ENCODE measurements at regions not wholly inside any gene's neighbourhood (a gene's known extent, or its start where the extent isn't known, plus 50 kb on each side); places are given as distances from the start of the nearest gene placed in this dataset.

- DNase-seq: no peak
Measured at GRCh38 chr11:112723676-112724495, 237.3 kb upstream of the NCAM1 start.

DNA sequence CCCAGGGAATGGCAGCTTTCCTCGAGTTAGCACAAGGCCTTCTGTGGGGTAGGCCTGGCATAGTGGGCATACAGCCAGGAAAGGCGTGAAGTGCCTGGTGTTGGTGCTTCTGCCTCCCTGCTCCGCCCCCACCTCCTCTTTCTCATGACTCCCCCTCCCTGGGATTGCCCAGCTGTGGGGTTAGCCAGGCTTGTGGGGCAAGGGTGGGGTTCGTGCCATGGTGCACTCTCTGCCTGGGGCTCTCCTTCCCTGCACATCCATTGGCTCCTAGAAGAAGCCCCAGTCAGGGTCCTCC, 236.8 kb upstream of the NCAM1 start:
- no peak for DNase-seq

DNA sequence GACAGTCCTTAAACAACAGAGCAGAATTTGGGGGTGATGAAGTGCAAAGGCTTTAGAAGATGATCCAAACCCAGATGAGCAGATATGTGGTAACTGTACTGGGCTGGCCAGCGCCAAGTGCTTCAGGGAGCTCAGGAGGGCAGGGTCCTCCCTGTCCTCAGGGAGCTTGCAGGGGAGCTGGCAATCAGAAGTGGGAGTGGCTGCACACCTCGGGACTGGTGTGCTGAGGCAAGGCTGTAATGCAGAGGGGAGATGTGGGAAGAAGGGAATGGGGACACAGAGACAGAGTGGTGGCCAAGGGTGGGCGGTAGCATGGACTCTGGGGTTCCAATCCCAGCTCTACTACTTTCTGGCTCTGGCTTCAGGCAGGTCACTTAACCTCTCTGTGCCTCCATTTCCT, 235.6 kb upstream of the NCAM1 start:
- no peak for DNase-seq

- no peak for DNase-seq
Measured at GRCh38 chr11:112727341-112727841, 233.8 kb upstream of the NCAM1 start.

DNA sequence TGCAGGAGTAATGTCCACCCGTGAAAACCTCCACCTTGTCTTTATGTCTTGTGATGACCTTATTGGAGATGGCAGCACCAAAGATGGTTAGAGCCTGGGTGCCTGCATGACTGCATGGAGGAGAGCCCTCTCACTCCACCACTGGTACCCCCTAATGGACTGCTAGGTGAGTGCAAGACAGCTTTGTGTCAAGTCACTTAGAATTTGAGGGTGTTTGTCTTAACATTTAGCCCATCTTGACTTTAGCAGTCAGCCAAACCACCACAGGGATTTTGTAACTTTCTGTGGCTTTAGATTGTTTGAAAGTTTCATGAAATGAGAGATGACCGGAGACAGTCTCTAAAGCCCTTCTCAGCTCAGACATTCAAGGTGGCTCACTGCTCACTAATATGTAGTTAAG, 232.9 kb upstream of the NCAM1 start:
- no peak for DNase-seq

DNA sequence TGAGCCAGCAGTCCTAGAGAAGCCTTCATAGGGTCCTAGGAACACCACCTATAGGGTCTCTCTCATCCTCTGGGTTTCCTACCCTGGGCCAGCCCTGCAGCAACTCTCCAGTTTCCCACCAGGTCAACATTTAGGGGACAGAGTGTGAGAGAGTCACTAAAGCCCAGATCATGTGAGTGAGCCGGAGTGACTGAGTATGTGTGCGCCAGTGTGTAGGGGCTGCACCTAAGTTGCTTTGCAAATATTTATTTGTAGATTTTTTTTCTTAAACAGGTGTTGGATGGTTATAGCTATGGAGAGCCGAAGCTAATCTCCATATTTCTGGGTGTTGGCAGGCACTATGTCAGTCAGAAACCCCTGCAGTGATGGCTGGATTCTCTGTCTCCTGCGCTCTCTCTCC, 232.5 kb upstream of the NCAM1 start:
- no peak for DNase-seq

GRCh38 chr11:112730591-112730990, 230.6 kb upstream of the NCAM1 start:
- DNase-seq: no peak

GRCh38 chr11:112731538-112731937, 229.7 kb upstream of the NCAM1 start:
- no peak for DNase-seq

GRCh38 chr11:112732031-112732430, 229.2 kb upstream of the NCAM1 start:
- DNase-seq: no peak

DNA sequence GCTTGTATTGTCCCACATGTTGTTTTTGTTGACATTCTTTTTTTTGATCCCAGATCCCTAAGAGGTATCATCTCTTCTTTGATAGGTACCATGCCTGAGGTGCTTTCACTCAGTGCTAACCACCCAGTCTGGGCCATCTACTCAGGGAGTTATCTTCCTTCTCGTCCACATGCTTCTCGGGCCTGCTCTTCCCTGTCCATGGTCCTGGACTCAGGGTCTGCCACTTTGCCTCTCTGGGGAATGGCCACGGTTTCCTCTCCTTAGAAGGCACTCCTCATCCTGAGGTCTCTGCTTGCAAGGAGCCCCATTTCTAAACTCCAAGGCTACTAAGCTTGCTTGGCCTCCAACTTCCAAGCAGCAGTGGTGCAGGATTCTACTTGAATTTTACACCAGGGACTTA, 227.0 kb upstream of the NCAM1 start:
- no peak for DNase-seq

GRCh38 chr11:112735470-112735869, 225.8 kb upstream of the NCAM1 start:
- no peak for DNase-seq

- DNase-seq: no peak
Measured at GRCh38 chr11:112744041-112744440, 217.2 kb upstream of the NCAM1 start.

DNA sequence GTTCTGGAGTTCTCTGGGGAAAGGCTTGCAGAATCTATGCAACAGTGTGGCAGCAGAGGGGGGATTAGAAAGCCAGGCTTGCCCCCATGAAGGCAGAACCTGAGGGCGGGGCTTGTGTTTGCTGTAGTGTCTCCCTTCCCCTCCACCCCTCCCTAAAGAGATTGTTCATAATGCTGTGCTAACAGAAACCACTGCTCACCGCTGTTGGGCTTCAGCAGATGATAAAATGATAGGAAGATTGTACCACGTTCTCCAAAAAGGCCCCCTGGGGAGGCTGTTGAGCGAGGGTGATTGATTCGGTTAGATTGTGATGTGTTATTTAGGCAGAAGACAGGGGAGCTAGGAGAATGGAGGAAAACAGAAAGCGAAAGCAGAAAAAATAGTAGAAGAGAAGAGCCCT, 215.2 kb upstream of the NCAM1 start:
- DNase-seq: no peak

GRCh38 chr11:112748252-112748651, 213.0 kb upstream of the NCAM1 start:
- DNase-seq: no peak

GRCh38 chr11:112748713-112749543, 212.3 kb upstream of the NCAM1 start:
- no peak for DNase-seq

DNA sequence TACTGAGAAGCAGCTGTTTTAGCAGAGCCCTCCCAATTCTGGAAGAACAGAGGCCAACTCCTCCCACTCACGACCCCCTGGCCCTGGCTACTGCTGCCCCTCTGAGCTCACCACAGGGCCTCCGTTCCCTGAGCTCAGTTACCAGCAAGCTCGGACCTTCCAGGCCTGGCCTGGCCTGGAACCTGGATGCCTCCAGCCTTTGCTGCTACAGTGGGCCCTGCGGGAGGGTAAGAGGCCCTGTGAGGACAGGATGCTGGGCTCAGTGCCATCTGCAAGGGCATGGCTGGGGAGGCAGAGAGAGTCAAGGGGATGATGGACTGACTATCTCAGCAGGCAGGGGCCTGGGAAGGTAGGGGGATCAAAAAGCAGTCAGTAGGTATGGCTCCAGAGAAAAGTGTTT, 209.9 kb upstream of the NCAM1 start:
- DNase-seq: no peak

DNA sequence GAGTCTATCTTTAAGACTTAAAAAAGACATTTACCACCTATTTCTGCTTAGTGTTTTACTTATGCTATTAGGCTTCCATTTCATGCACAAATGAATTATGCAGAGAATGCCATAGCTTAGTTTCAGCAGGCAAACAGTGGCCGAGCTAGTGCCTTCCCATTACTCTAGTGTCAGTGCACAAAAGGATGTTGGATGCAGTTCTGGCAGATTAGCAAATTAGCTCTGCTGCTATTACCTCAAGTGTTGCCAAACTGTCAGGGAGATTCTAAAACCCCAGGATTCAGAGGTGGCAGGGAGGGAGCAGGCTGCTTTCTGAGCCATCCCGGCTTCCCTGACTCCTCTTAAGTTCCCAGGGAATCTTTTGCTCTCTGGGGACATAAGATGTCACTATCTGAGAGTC, 209.4 kb upstream of the NCAM1 start:
- DNase-seq: no peak

DNA sequence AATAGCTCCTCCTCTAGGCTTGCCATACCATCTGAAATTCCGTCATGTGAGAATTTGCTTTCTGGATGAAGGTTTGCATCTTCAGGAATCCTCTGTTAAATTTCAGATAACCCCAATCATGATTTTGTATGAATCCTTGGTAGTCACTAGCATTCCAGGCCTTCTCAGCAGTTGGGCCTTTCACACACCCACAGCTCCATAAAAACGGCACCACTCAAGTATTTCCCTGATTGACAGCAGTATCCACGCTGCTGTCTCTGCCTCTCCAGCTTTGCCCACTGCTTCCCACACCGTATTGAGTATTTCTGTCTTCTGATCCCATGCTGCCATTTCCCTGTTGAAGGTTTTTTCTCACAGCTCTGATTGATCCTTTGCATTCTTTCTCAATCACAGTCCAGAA, 208.7 kb upstream of the NCAM1 start:
- DNase-seq: no peak

GRCh38 chr11:112753706-112754105, 207.5 kb upstream of the NCAM1 start:
- DNase-seq: no peak

- no peak for DNase-seq
Measured at GRCh38 chr11:112759418-112759817, 201.8 kb upstream of the NCAM1 start.

GRCh38 chr11:112760396-112761059, 200.7 kb upstream of the NCAM1 start:
- no peak for DNase-seq

DNA sequence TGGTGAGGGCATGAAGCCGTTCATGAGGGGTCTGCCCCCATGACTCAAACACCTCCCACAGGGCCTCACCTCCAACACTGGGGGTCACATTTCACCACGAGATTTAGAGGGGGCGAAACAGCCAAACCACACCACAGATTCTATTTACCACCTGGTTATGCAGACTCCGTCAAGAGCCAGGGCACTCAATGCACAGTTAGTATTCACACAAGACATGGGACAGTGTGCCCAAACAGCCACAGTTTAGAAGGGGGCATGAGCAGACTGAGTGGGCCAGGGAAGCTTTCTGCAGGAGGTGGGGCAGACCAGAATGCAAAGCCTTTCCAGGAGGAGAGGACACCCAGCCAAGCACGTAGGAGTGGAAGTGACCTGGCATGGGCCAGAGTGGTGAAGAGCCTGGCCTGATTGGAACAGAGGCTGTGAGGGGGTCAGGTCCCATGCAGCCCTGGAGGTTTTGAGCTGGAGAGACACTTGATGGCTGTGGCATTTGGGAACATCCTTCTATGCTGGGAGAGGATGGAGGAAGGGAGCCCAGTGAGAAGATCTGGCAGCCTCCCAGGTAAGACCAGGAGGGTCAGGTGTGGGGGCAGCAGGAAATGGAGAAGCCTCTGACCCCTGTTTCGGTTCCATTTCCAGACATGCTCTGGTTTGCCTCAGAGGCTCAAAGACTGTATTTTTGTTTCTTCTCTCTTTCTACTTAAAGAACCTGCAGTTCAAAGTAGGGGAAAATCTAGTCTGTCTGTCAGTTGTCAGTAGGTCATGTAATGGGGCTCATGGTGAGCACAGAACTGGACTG, 199.1 kb upstream of the NCAM1 start:
- DNase-seq: no peak

DNA sequence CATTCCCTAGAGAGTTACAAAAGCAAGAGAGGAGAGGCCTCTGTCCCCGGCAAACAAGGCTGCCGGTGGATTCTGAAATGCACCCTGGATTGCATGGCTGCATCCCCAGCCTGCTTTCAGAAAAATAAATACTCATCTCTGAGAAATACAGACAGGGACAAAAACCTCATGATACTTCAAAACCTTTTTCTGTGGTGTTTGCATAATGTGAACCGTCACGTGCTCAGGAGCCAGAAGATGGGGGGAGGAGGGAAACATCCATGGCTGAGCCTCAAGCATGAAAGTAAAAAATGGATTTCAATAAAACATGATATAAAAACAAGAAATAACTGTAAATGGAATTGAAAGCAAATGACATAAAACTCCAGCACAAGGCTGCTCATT, 198.5 kb upstream of the NCAM1 start:
- DNase-seq: no peak

Measured in activated CD4-positive, alpha-beta T cell treated with anti-CD3 and anti-CD28 coated beads, Interleukin-2, amount 50 U/mL, for 48 hours (primary cell).